HepG2 (cell line): ENCODE measurements at regions not wholly inside any gene's neighbourhood (a gene's known extent, or its start where the extent isn't known, plus 50 kb on each side); places are given as distances from the start of the nearest gene placed in this dataset.

Experiments
- ATAC-seq: fragments of 200-7000 bp; cut with Tn5 transposase; 3 replicates; pipeline ENCODE4 v1.9.1; 2020; ENCODE audit warnings: mild to moderate bottlenecking, moderate library complexity
- BruUV-seq: library from RNA; stranded (reverse); fragments of 400-500 nt; replicated peaks from 2 replicates; lab custom pipeline; 2021; lab: Mats Ljungman, UMichigan
- CTCF ChIA-PET: fragments of 300-600 bp; formaldehyde crosslinking; extraction: SDS; loops from one replicate; lab custom pipeline; 2021; ENCODE audit warnings: low total read pairs, inconsistent platforms, low intra/inter-chr PET ratio; lab: Yijun Ruan, JAX
- POLR2A ChIA-PET: fragments of 350-600 bp; sonication (Branson Sonifier 250); formaldehyde crosslinking; loops from one replicate; lab custom pipeline; 2020; ENCODE audit warnings: antibody characterized with exemption, inconsistent platforms; lab: Yijun Ruan, JAX
- DNase-seq: peaks from one replicate; pipeline ENCODE4 v3.0.0-alpha.2; 2015; ENCODE audit warnings: low spot score
- FAIRE-seq: peaks from 3 replicates; lab custom pipeline; 2011; peaks lifted over from hg19 to GRCh38; lab: Jason Lieb, UNC
- H2AFZ ChIP-seq: one replicate; pipeline ENCODE4 v1.6.1; 2011; ENCODE audit warnings: low read length, inconsistent platforms
- H3K27ac ChIP-seq: fragments of 300-600 bp; 3 replicates; pipeline ENCODE4 v1.8.0; 2011; ENCODE audit warnings: mixed run types, mild to moderate bottlenecking, mixed read lengths, low read length, inconsistent platforms; ENCODE audit not compliant: insufficient read depth; ENCODE audit errors: extremely low read length
- H3K27me3 ChIP-seq, 2 experiments: fragments of 200-600 bp in 1 of 2; 2 replicates in 1 of 2; 3 replicates in 1 of 2; pipeline versions ENCODE4 v1.6.0 to v1.8.0; 2011; ENCODE audit warnings: low read length in 2 of 2, mild to moderate bottlenecking in 2 of 2, moderate library complexity in 2 of 2, inconsistent platforms in 1 of 2; ENCODE audit not compliant: insufficient read depth in 2 of 2, control insufficient read depth in 1 of 2
- H3K36me3 ChIP-seq, 2 experiments: fragments of 200-600 bp in 1 of 2; replicated peaks in 1 of 2; 2 replicates in 1 of 2; 3 replicates in 1 of 2; pipeline versions ENCODE4 v1.5.1 to v1.8.0; 2011; ENCODE audit warnings: low read length in 2 of 2, inconsistent platforms in 1 of 2; ENCODE audit not compliant: insufficient read depth in 2 of 2, control insufficient read depth in 1 of 2
- H3K4me1 ChIP-seq: 2 replicates; pipeline ENCODE4 v1.5.1; 2012; ENCODE audit warnings: low read length, inconsistent platforms; ENCODE audit not compliant: insufficient read depth
- H3K4me2 ChIP-seq: 2 replicates; pipeline ENCODE4 v1.6.0; 2011; ENCODE audit warnings: low read depth, low read length, inconsistent platforms
- H3K4me3 ChIP-seq, 3 experiments: fragments of 200-600 bp in 1 of 3; sonication (generic), shearing (Covaris generic) in 1 of 3; replicated peaks in 1 of 3; 2 replicates each; pipeline ENCODE4 v1.5.1; 2011 to 2016; ENCODE audit warnings: low read length in 3 of 3, inconsistent platforms in 2 of 3, low read depth in 2 of 3, mild to moderate bottlenecking in 2 of 3, control low read depth in 1 of 3, mixed read lengths in 1 of 3; ENCODE audit not compliant: insufficient read depth in 1 of 3
- H3K79me2 ChIP-seq: one replicate; pipeline ENCODE4 v1.6.1; 2011; ENCODE audit warnings: low read length, inconsistent platforms; ENCODE audit not compliant: insufficient read depth
- H3K9ac ChIP-seq: 2 replicates; pipeline ENCODE4 v1.6.0; 2011; ENCODE audit warnings: mild to moderate bottlenecking, low read depth, low read length, inconsistent platforms; ENCODE audit not compliant: insufficient read depth
- H3K9me3 ChIP-seq: 2 replicates; pipeline ENCODE4 v1.5.1; 2012; ENCODE audit warnings: mild to moderate bottlenecking, low read length
- H4K20me1 ChIP-seq: 2 replicates; pipeline ENCODE4 v1.6.0; 2011; ENCODE audit warnings: inconsistent platforms, mild to moderate bottlenecking, low read length, moderate library complexity; ENCODE audit not compliant: insufficient read depth
- AHR ChIP-seq: IDR thresholded peaks from 2 replicates; pipeline ENCODE4 v1.6.1; 2018; ENCODE audit warnings: missing genetic modification reagents, missing compliant biosample characterization
- BORCS8-MEF2B ChIP-seq: sonication (generic); formaldehyde crosslinking; IDR thresholded peaks from 2 replicates; pipeline ENCODE4 v1.8.0; 2022; ENCODE audit warnings: mild to moderate bottlenecking, missing genetic modification reagents
- RAD51 ChIP-seq: fragments of 450-650 bp; IDR thresholded peaks from 2 replicates; pipeline ENCODE4 v1.6.1; 2016; ENCODE audit warnings: borderline replicate concordance
- ZNF17 ChIP-seq: sonication (generic); formaldehyde crosslinking; IDR thresholded peaks from 2 replicates; pipeline ENCODE4 v1.5.0; 2020; ENCODE audit warnings: mild to moderate bottlenecking, missing genetic modification reagents
- ZNF350 ChIP-seq: sonication (generic); formaldehyde crosslinking; IDR thresholded peaks from 2 replicates; pipeline ENCODE4 v1.4.0; 2020; ENCODE audit warnings: mild to moderate bottlenecking, low read depth, missing genetic modification reagents, borderline replicate concordance
- ZNF510 ChIP-seq: sonication (generic); formaldehyde crosslinking; IDR thresholded peaks from 2 replicates; pipeline ENCODE4 v1.4.0; 2020; ENCODE audit warnings: low read depth, mild to moderate bottlenecking, missing genetic modification reagents
- WGBS: methylation state at CpG from one replicate; pipeline ENCODE4 v1.1.6; 2017; ENCODE audit warnings: low lambda C conversion rate; 5-methylcytosine and 5-hydroxymethylcytosine counted together
- in situ Hi-C: cut with HindIII; loops from 2 replicates; pipeline ENCODE4 v1.10.0; 2017; ENCODE audit warnings: low pct_unique_long_range_greater_than_20kb; ENCODE audit not compliant: extremely low pct_ligation_motif_present
- intact Hi-C: fragments of 100-400 bp; cut with micrococcal nuclease; formaldehyde crosslinking; loops from one replicate; pipeline ENCODE4 v1.10.0; 2022; ENCODE audit not compliant: unreplicated experiment
- TF ChIP-seq, protein P1 (sequence below): sonication (generic); formaldehyde crosslinking; IDR thresholded peaks from 2 replicates; pipeline ENCODE4 v1.4.0; 2020; ENCODE audit warnings: missing genetic modification reagents

DNA sequence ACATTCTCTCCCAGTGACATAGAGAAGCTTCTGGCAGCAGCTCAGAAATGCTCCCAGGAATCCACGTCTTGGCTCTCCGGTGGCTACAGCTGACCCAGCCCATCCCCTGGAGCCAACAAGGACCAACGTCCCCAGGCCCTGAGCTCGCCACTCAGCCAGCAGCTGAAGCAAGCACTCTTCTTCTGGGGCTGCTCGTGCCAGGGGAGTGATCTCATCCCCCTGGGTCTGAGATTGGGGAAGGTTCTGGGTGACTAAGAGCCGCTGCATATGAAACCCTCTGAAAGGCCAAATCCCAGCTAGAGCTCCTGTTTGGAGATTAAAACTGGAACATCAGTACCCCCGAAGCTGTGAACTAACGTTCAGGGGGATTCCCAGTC is 487.9 kb downstream of the NPHP4 start:
- H3K36me3 ChIP-seq: no peaks in the 10 kb centered on the region
- ATAC-seq (no peak), FAIRE-seq (no peak), DNase-seq (no peak)
- no peaks in the 10 kb centered on the region for H4K20me1 ChIP-seq
- no peaks in the 10 kb centered on the region for H3K9me3 ChIP-seq
- no peak overlapping the region for H3K4me3 ChIP-seq
- intact Hi-C loops (no loop called here), in situ Hi-C loops (no loop called here)
- no TSS peak for BruUV-seq
- no peak overlapping the region for H3K27ac ChIP-seq
- 0% methylated on average over 1 of the region's 8 CpGs for WGBS
- H3K4me2 ChIP-seq: no peak overlapping the region
- no peaks in the 10 kb centered on the region for H3K4me1 ChIP-seq
- peaks cover 3 to 46% of the 10 kb centered on the region in 2 experiments; a peak in 4 of 5 replicates for H3K27me3 ChIP-seq
- no peaks in the 10 kb centered on the region for H3K79me2 ChIP-seq
- no peak overlapping the region for H2AFZ ChIP-seq
- H3K9ac ChIP-seq: no peak overlapping the region
- ChIA-PET POLR2A (no interaction called here), CTCF (no interaction called here)
- no peak for TF ChIP-seq ZNF17 (CRISPR knock-in tag)
- TF ChIP-seq AHR (CRISPR knock-in tag): no peak
- TF ChIP-seq RAD51: no peak
- no peak for TF ChIP-seq ZNF350 (CRISPR knock-in tag)
- no peak for TF ChIP-seq BORCS8-MEF2B
- no peak for TF ChIP-seq ZNF510 (CRISPR knock-in tag)
- TF ChIP-seq, protein P1, sequence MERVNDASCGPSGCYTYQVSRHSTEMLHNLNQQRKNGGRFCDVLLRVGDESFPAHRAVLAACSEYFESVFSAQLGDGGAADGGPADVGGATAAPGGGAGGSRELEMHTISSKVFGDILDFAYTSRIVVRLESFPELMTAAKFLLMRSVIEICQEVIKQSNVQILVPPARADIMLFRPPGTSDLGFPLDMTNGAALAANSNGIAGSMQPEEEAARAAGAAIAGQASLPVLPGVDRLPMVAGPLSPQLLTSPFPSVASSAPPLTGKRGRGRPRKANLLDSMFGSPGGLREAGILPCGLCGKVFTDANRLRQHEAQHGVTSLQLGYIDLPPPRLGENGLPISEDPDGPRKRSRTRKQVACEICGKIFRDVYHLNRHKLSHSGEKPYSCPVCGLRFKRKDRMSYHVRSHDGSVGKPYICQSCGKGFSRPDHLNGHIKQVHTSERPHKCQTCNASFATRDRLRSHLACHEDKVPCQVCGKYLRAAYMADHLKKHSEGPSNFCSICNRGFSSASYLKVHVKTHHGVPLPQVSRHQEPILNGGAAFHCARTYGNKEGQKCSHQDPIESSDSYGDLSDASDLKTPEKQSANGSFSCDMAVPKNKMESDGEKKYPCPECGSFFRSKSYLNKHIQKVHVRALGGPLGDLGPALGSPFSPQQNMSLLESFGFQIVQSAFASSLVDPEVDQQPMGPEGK (CRISPR knock-in tag): no peak
